HEK293T (cell line): ENCODE measurements at regions not wholly inside any gene's neighbourhood (a gene's known extent, or its start where the extent isn't known, plus 50 kb on each side); places are given as distances from the start of the nearest gene placed in this dataset.

ENCODE experiments used
- CTCF ChIA-PET: fragments of 350-600 bp; formaldehyde crosslinking; extraction: SDS; loops from one replicate; lab custom pipeline; 2021; ENCODE audit warnings: antibody characterized with exemption, inconsistent platforms; lab: Yijun Ruan, JAX
- POLR2A ChIA-PET: fragments of 350-600 bp; formaldehyde crosslinking; extraction: SDS; loops from one replicate; lab custom pipeline; 2020; ENCODE audit warnings: antibody characterized with exemption, inconsistent platforms; lab: Yijun Ruan, JAX
- DNase-seq: peaks from one replicate; pipeline ENCODE4 v3.0.0; 2012; ENCODE audit warnings: mixed read lengths; ENCODE audit errors: extremely low spot score
- ARNT ChIP-seq: fragments of 450-650 bp; IDR thresholded peaks from 2 replicates; pipeline ENCODE4 v1.6.1; 2017; ENCODE audit warnings: mild to moderate bottlenecking
- BHLHE40 ChIP-seq: fragments of 450-650 bp; IDR thresholded peaks from 2 replicates; pipeline ENCODE4 v1.6.1; 2016; ENCODE audit warnings: mild to moderate bottlenecking, moderate library complexity, borderline replicate concordance
- CTBP1 ChIP-seq: fragments of 450-650 bp; IDR thresholded peaks from 2 replicates; pipeline ENCODE4 v1.6.1; 2016; ENCODE audit warnings: borderline replicate concordance
- ELF4 ChIP-seq: fragments of 450-650 bp; IDR thresholded peaks from 2 replicates; pipeline ENCODE4 v1.6.1; 2017; ENCODE audit warnings: antibody characterized with exemption
- FOXA1 ChIP-seq: fragments of 450-650 bp; IDR thresholded peaks from 2 replicates; pipeline ENCODE4 v1.6.1; 2016; ENCODE audit warnings: mild to moderate bottlenecking
- FOXK2 ChIP-seq: fragments of 450-650 bp; IDR thresholded peaks from 2 replicates; pipeline ENCODE4 v1.6.1; 2016; ENCODE audit warnings: mild to moderate bottlenecking
- FOXM1 ChIP-seq: fragments of 450-650 bp; IDR thresholded peaks from 2 replicates; pipeline ENCODE4 v1.6.1; 2017; ENCODE audit warnings: mild to moderate bottlenecking, borderline replicate concordance
- HDGF ChIP-seq: fragments of 450-650 bp; IDR thresholded peaks from 2 replicates; pipeline ENCODE4 v1.6.1; 2017; ENCODE audit warnings: antibody characterized with exemption, borderline replicate concordance
- L3MBTL2 ChIP-seq: fragments of 450-650 bp; conservative IDR thresholded peaks from 2 replicates; pipeline ENCODE4 v1.6.1; 2016; ENCODE audit warnings: mild to moderate bottlenecking
- LEF1 ChIP-seq: fragments of 450-650 bp; IDR thresholded peaks from 2 replicates; pipeline ENCODE4 v1.6.1; 2017; ENCODE audit warnings: mild to moderate bottlenecking, borderline replicate concordance
- NFRKB ChIP-seq: fragments of 450-650 bp; IDR thresholded peaks from 2 replicates; pipeline ENCODE4 v1.6.1; 2016; ENCODE audit warnings: mild to moderate bottlenecking, moderate library complexity
- PKNOX1 ChIP-seq: fragments of 450-650 bp; IDR thresholded peaks from 2 replicates; pipeline ENCODE4 v1.6.1; 2016
- SP1 ChIP-seq: fragments of 450-650 bp; IDR thresholded peaks from 2 replicates; pipeline ENCODE4 v1.6.1; 2017
- SUZ12 ChIP-seq: fragments of 450-650 bp; IDR thresholded peaks from 2 replicates; pipeline ENCODE4 v1.6.1; 2016; ENCODE audit warnings: mild to moderate bottlenecking
- TARDBP ChIP-seq: fragments of 450-650 bp; IDR thresholded peaks from 2 replicates; pipeline ENCODE4 v1.6.1; 2016
- ZNF384 ChIP-seq: fragments of 450-650 bp; IDR thresholded peaks from 2 replicates; pipeline ENCODE4 v1.6.1; 2016

GRCh38 chr20:62590309-62591121, 51.8 kb upstream of the SLCO4A1 start:
- no peak for TF ChIP-seq CTBP1
- TF ChIP-seq FOXA1: no peak
- TF ChIP-seq ZNF384: no peak
- no peak for TF ChIP-seq SUZ12
- TF ChIP-seq SP1: no peak
- no peak for TF ChIP-seq TARDBP
- TF ChIP-seq ELF4: no peak
- TF ChIP-seq ARNT: no peak
- no peak for TF ChIP-seq L3MBTL2
- no peak for TF ChIP-seq FOXM1
- no peak for TF ChIP-seq HDGF
- no peak for TF ChIP-seq PKNOX1
- no peak for TF ChIP-seq FOXK2
- no peak for TF ChIP-seq LEF1
- no peak for TF ChIP-seq NFRKB
- TF ChIP-seq BHLHE40: no peak
- no peak for DNase-seq
- ChIA-PET CTCF (no interaction called here), POLR2A (no interaction called here)

GRCh38 chr20:62591122-62591468, 51.2 kb upstream of the SLCO4A1 start:
- ChIA-PET POLR2A (no interaction called here), CTCF (no interaction called here)
- no peak for TF ChIP-seq LEF1
- TF ChIP-seq SP1: no peak
- no peak for TF ChIP-seq ARNT
- TF ChIP-seq ELF4: no peak
- TF ChIP-seq HDGF: no peak
- no peak for TF ChIP-seq PKNOX1
- no peak for TF ChIP-seq FOXM1
- no peak for TF ChIP-seq BHLHE40
- DNase-seq: no peak

GRCh38 chr20:62591591-62591990, 50.7 kb upstream of the SLCO4A1 start:
- ChIA-PET CTCF (no interaction called here), POLR2A (no interaction called here)
- DNase-seq: no peak
- TF ChIP-seq TARDBP (no peak), L3MBTL2 (no peak), ELF4 (no peak), LEF1 (no peak), FOXA1 (no peak), FOXK2 (no peak), NFRKB (no peak), SP1 (no peak), ZNF384 (no peak), SUZ12 (no peak), ARNT (no peak), PKNOX1 (no peak), BHLHE40 (no peak), FOXM1 (no peak), HDGF (no peak), CTBP1 (no peak)
